Activated naive CD4-positive, alpha-beta T cell treated with Interleukin-2 at 50 U/mL for 16 hours (primary cell): ENCODE measurements at regions not wholly inside any gene's neighbourhood (a gene's known extent, or its start where the extent isn't known, plus 50 kb on each side); places are given as distances from the start of the nearest gene placed in this dataset.
A peak's percentile ranks its signal among the peaks of the same experiment; 100 is the strongest.

Source experiments
- DNase-seq: peaks from one replicate; pipeline ENCODE4 v3.0.0-alpha.2; 2020

DNA sequence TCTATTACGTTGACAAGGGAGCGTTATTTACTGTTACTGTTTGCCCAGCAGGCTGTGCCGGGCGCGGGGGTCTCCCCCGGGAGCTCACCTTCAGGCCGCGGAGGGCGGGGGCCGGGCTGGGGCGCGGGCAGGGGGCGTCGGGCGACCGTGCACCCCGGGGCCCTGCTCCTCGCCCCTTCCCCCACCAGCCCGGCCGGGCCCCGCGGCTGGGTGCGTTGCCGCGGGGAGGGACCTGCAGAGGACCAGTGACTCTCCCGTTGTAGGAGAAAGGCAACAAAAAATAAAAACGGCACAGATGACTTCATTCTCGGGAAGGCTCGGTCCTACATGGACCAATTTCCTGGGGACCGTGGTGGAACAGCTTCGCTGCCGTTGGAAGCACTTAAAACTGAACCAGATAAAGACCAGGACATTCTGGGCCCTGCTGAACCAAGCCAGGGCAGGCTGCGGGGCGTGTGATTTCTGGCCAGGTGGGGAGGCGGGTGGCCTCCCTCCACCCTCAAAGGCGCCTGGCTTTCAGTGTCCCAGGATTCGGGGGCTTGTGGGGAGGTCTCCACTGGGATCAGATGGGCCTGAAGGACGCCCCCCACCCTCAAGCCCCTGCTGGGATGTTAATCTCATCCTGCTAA lies 57.4 kb downstream of the IGLL1 start:
- DNase-seq = no peak

DNA sequence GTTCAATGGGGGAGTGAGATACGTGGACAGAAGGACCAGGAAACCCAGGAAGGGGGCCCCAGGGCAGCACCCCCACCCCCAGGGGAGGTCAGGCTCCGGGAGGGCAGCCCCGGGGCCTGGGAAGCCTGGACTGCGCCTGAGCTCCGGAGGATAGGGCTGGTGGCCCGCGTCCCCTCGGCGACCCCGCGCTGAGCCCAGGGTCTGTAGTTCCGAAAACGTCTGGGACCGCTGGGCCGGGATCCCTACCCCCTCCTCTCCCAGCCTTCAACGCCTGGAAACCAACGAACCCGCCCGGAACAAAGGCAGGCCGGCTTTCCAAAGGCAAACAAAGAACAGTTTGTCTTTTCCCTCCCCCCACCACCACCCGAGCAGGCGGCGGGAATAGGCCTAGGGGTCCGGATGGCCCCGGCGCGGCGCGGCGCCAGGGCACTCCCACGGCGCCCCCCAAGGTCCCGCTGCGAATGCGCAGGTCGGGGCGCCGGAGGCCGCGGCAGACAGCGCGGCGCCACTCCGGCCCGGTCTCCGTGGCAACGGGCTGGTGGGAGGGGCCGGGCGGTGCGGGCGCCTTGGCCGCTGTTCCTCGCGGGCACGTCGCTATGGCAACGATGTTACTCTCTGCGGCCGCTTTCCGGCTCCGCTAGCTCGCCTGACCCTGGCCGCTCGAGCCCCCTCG lies 58.5 kb downstream of the IGLL1 start:
- peak; percentile 66 for DNase-seq

DNA sequence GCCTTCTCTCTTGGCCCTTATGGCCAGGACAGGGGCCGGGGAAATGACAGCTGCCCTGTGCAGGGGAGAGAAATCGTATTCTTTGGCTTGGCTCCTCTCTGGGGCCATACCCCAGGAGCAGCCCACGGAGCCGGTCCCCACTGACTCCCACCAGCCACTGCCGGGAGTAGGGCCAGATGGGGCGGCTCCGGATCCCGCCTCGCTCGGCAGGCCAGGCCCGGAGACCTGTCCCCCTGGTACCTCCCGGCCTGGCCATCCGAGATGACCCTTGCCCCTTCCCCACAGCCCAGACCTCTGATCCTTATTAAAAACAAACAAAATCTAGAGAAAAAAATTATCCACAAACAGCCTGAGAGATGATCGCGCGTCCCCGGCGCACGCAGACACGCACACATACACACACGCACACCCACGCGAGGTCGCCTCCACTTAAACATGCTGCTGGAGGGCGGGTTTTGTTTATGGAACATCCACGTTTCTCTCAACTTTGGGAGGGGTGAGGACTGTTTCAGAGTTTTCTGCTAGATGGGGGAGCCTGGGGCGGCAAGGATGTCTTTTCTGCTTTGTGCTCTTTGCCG lies 59.1 kb downstream of the IGLL1 start:
- no peak for DNase-seq

DNA sequence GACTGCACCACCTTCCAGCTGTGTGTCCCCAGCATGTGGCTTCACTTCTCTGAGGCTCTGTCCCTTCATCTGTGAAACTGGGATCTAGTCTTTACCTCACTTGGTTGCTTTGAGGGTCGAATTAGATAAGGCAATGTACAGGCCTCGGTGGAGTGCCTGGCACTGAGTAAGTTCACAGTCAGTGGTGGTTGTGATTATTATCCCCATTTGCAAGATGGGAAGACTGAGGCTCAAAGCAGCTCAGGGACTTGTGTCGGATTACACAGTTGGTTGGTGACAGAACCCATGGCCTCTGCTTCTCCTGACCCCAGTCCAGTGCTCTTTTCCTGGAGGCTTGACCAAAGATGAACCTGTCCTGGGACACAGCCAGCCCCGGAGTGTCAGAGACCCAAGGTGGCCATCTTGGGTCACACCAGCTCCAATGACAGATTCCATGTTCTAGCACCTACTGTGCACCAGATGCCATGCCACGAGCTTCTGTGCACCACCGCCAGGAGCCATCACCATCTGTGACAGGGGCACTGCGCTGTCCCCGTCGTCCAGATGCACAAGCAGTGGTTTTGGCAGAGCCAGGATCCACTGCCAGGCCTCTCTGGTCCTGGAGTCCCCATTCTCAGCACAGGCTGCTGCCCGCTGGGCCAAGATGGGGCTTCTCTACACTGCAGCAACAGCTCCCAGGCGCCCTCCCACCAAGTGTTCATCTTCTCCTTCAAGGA lies 60.5 kb downstream of the IGLL1 start:
- DNase-seq = no peak

DNA sequence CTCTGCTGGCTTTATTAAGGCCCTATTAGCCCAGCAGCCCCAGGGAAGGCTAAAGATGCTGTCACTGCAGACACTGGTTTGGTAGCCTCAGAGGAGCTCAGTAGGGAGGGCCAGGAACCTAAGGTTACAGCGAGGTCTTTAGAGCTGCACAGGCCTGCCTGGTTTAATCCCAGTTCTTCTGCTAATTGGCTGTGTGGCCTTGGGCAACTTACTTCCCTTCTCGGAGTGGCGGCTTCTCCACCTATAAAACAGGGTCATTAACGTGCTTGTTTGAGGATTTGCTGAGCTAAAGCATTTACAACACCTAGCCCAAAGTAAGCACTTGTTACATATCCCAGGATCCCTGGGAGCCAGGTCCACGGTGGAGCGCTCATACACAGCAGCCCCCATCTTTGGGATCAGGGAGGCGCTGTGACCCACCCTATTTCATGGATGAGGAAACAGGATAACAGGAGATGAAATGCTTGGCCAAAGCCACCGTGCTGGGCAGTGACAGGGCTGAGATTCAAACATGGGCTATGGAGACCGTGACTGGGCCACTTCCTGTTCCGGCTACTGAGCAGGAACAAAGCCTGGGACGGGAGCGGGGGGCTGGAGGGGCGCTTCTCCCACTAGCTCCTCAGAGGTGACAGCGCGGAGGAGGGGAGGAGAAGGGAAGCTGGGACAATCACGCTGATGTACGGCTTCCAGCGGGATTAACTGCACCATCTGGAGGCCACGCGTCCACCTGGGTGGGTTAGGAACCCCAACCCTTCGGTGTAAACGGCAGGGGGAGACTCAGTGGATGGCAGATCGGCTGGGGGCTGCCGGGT lies 61.5 kb downstream of the IGLL1 start:
- no peak for DNase-seq

DNA sequence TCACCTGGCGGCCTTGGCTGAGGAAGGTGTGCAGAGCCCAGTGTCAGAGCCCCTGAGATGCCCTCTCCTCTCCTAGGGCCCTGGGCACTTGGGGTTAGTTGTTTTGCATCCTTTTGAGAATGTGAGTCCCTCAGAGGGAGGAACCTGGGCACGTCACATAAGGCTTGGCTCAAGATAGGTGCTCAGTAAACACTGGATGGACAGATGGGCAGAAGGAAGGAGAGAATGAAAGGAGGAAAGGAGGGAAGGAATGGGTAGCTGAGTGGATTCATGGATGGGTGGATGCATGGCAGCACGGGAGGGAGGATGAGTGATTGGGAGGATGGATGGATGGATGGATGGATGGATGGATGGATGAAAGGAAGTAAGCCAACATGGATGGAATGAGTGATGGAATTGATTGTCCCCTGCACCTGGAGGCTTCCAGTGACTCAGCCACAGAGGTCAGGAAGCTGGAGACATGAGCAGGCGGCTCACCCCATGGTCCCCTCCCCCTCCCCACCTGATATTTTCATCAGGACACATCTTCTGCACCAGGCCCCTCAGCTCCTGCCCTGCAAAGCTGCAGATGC lies 62.2 kb downstream of the IGLL1 start:
- no peak for DNase-seq

DNA sequence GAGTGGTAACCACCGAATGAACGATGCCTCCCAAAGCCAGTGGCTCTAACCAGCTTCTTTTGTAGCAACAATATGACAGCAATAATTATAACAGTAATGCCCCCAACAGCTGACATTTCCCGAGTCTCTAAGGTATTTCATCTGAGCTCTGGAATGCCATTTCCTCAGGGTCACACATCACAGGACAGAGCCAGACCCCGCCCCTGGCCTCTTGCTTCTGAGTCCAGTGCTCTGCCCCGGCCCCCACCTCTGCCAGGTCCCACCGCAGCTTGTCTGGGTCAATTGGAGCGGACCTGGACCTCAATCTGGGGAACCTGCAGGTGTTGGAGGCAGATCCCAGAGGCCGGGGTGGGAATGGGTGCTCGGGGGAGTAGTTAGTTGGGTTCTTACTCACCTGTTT lies 63.8 kb downstream of the IGLL1 start:
- no peak for DNase-seq

DNA sequence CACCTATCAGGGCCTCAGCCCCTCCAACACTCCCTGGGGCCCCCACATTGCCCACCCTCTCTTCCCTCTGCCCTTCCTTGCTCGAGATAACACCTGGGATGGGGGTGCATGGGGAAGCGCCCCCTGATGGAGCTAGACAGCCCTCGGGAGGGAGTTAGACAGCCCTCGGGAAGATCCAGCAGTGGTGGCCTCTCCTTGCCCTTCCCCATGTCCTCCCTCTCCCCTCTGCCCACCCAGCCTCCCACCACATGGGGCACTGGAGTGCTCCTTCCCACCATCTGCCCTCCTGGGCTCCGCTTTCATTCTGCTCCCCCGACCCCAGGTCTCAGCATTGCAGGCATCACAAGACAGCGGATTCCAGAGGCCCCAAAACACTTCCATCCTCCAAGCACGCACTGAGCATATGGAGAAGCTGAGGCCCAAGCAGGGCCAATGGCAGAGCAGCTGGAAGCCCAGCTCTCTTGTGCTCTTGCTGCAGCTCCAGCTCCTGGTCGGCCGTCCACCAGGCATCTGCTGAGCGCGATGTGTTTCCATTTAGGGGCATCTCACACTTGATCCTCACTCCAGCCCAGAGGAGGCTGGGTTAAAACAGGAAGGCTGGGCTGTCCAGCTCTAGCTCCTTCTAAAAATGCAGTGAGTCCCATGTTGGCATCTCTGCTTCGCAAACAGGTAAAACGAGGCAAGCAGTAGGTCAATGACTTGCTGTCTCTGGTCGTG lies 65.6 kb downstream of the IGLL1 start:
- no peak for DNase-seq

DNA sequence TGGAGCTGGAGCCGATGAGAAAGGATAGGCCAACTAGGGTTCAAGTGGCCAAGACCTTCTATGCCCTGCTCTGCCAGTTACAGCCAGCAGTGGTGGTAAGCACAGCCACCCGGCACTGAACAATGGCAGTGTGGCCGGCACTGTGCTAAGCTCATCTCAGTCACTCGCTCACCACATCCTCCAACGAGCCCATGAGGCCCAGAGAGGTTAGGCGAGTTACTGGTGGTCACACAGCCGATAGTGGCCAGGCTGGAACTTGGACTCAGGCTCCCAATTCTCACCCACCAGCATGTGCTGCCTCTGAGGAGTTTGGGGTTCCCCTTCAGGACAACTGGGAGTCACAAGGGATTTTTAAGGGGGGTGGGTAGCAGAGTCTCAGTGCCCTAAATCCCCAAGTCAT lies 66.4 kb downstream of the IGLL1 start:
- no peak for DNase-seq

DNA sequence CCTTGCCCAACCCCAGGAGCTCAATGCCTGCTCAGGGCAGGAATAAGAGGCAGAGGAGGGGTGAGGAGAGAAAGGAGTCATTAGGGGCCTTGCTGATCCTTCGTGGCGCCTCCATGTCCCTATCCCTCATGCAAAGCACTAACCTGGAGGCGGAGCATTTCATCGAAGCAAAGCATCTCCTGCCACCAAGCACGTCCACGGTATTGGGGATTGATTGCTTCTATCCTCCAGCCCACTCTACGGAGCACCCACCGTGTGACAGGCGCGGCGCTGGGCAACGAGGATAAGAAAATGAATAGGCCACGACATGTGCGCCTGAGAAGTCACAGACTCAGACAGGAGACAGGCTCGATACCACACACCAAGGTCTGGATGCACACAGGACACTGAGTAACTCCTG lies 67.0 kb downstream of the IGLL1 start:
- no peak for DNase-seq

DNA sequence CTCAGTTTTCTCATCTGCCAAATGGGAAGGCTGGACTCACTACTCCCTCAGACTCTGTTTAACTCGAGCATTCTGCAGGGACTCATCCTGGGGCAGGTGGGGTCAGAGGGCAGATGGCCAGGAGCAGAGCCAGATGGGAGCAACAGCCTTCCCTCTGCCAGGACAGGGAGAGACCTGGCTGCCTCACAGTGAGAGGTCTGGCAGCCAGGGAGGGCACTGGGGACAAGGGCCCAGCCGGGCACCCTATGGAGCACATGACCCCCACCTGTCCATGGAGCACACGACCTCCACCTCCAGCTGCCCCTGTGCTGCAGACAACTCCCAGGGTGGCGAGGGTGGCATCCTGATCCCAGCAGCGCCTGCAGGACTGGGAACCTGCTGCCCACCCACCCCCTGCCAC lies 67.4 kb downstream of the IGLL1 start:
- DNase-seq = no peak

DNA sequence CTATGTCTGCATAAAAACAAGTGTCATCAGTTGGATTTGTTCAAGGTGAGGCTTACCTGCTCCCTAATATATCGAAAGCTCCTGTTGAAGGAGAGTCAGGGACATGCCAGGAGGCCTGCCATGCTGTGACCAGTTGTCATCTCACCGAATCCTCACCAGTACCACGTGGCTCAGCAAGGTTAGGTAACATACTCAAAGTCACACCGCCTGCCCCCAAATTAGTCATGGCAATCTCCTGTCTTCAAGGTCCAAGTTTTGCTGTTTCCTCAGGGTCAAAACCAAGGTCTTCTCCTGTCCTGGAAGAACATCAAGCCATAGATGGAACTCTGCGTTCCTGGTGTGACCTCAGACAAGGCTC lies 67.8 kb downstream of the IGLL1 start:
- DNase-seq = no peak

DNA sequence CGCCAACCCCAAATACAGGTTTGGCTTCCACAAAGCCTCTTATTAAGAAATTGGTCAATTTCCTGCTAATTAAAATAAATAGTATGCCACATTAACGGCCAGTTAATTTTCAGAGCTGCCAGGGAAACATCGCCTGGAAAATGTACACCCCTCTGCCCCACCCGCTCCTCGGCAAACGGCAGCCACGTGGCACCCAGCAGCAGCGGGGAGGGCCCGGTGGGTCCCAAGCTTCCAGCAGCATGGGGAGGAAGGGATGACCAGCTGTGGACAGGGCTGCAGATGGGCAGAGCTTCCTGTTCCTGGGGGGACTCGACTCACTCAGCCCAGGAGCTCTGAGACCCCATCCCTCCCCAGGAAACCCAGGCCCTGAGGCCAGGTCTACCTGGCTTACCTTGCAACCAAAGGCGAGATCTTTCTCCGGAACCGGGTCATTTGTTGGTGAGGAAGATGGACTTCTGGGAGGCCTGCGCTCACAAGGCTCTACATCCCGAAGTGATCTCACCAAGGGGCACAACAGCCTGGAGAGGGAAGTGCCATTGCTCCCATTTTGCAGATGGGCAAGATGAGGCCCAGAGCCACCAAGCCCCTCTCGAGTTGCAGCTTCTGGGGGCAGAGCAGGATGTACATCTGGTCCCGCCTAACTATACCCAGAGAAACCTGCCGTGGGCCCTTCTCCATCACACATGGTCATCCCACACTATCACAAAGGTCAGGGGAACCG lies 68.3 kb downstream of the IGLL1 start:
- no peak for DNase-seq

DNA sequence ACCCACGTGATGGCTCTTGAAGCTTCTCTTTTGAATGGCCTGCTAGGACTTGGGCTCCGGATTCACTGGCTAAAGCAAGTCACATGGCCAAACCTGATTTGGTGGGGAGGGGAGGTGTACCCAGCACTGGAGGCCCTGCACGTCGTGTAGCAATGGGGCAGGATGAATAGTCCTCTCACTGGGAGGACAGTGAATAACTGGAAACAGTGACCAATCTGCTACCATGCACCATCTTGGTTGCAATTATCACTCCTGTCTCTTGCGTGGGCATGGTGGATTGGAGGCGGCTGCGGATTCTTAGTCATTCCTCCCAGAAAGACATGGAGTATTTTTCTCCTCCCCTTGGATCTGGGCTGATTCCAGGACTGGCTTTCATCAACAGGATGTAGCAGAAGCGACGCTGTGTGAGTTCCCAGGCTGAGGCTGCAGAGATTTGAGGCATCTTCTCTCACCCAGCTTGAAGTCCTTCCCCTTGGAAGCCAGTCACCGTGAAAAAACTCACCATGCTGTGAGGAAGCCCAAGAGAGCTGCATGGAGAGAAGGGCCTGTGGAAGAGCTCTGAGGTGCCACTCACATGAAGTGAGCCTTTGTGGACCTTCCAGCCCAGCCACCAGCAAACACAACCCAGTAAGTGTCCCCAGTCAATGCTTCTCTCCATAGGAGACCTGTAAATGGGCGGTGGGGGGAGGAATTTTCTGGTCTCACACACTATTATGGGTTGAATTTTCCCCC lies 70.4 kb downstream of the IGLL1 start:
- DNase-seq = no peak

DNA sequence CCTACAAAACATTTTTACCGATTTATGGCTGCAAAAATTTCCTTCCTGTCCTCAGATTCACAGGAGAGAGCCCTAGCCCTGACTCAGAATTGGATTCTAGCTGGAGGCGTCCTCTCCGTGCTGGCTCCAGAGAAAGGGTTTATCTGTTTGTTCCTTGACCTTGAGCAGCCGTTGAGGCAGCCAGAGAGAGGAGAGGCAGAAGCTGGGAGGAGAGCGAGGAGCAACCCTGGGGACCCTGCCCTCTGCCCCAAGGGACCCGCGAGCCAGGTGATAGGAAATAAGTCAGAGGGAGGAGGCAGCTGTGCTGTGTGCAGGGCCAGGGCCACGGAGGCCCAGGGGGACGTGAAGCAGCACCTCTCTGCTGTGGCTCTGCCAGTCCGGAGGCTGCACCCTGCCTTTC lies 75.6 kb downstream of the IGLL1 start:
- no peak for DNase-seq

DNA sequence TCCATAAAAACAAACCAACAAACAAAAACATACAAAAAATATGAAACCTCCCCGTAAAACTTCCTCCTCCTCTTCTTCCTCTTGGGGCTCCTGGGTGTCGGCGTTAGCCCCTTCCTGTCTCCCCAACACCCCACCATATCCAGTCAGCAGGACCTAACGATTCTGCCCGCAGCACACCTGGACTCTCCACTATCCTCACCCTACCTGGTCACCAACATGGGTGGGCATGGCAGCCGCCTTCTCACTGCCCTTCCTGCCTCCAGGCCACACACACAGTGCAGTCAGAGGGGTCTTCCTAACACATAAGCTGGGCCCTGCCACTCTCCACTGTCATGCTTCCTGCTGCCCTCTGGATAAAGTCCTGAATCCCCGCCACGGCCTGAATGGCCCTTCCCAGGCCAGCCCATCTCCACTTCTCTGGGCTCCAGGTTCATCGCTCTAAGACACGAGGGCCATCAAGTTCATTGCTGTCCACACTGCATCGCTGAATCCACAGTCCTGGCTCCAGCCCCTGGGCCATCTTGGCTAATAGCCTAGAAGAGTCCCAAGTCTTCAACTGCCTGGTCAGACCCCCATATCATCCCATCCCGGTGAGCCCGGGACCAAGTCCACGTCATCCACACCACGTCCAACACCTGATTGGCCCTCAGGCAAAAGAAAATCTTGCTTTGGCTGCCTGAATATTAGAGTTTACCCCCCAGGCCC lies 76.2 kb downstream of the IGLL1 start:
- DNase-seq = no peak

DNA sequence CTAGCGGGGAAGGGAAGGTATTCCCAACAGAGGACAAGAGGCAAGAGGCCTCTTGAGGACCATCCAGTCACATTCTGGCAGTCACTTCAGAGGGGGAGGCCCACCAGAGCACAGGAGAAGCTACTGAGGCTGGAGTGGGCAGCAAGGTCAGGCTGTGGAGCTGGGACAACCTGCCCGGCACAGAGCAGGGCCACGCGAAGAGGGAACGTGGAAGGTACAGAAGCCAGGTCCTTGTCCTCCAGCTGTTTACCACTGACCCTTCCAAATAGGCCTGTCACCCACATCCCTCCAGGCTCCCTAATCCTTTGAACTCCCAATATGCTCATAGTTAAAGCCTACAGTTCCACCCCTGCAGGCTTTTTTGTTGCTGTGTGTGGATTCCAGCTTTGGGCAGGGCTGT lies 76.9 kb downstream of the IGLL1 start:
- DNase-seq = no peak

DNA sequence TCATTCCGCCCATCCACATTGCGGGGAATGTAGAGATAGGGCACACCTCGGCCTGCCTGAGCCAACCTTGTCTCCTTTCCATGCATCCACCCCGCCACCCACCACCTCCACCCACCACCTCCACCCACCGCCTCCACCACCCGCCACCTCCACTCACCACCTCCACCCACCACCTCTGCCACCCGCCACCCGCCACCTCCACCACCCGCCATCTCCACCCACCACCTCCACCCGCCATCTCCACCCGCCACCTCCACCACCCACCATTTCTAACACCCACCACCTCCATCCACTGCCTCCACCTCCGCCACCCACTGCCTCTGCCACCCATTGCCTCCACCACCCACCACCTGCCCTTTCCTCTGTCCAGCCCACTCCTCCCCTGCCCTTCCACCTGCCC lies 78.4 kb downstream of the IGLL1 start:
- no peak for DNase-seq

DNA sequence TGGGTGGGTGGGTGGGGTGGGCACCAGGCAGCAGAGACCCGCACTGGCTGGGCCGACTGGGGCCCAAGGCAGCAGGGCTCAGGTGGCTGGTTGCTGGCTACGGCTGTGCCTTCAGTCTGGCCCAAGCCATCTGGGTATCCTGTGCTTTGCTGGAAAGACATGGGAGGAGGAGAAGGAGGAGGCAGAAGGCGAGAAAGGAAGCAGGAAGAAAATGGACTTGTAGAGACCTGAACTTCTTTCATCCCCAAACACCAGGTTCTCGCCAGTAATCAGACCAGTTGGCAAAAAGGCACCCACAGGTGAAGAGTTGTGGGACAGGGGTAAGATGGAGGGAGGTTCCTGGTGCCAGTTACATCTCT lies 78.8 kb downstream of the IGLL1 start:
- DNase-seq = no peak
